Activated CD4-positive, alpha-beta T cell treated with anti-CD3 and anti-CD28 coated beads for 36 hours (primary cell): ENCODE measurements at regions not wholly inside any gene's neighbourhood (a gene's known extent, or its start where the extent isn't known, plus 50 kb on each side); places are given as distances from the start of the nearest gene placed in this dataset.
"Not testable (repeated sequence)": the region's sequence is repeated elsewhere in the genome, so short reads cannot be mapped to it uniquely, and the experiment has no call there.

Experiments used
- ATAC-seq: fragments of 200-7000 bp; cut with Tn5 transposase; one replicate; pipeline ENCODE4 v1.10.0; 2021; ENCODE audit warnings: mild to moderate bottlenecking, moderate library complexity
- CTCF ChIA-PET: fragments of 350-600 bp; sonication (Branson Sonifier 250); formaldehyde crosslinking; loops from one replicate; lab custom pipeline; 2021; ENCODE audit warnings: antibody characterized with exemption; lab: Charles Lee
- POLR2A ChIA-PET: fragments of 350-600 bp; sonication (Branson Sonifier 250); formaldehyde crosslinking; loops from one replicate; lab custom pipeline; 2021; ENCODE audit warnings: antibody characterized with exemption, inconsistent platforms; lab: Charles Lee
- DNase-seq: peaks from one replicate; pipeline ENCODE4 v3.0.0-alpha.2; 2020
- H3K27ac Mint-ChIP-seq: one replicate; pipeline ENCODE4 v1.8.0; 2021; ENCODE audit warnings: mixed read lengths
- H3K27me3 Mint-ChIP-seq: one replicate; pipeline ENCODE4 v1.8.0; 2021; ENCODE audit warnings: mixed read lengths
- H3K36me3 Mint-ChIP-seq: one replicate; pipeline ENCODE4 v1.8.0; 2021; ENCODE audit warnings: low read depth, mixed read lengths
- H3K4me1 Mint-ChIP-seq: one replicate; pipeline ENCODE4 v1.8.0; 2021; ENCODE audit warnings: mixed read lengths
- H3K4me3 Mint-ChIP-seq: one replicate; pipeline ENCODE4 v1.8.0; 2021; ENCODE audit warnings: mild to moderate bottlenecking, moderate library complexity, mixed read lengths
- H3K9me3 Mint-ChIP-seq: one replicate; pipeline ENCODE4 v1.8.0; 2021; ENCODE audit warnings: low read depth, mixed read lengths
- intact Hi-C, 2 experiments: fragments of 100-400 bp; cut with DNase I in 1 of 2; cut with micrococcal nuclease in 1 of 2; formaldehyde crosslinking; loops; one replicate each; pipeline versions ENCODE4 v1.14.2 to v1.15.1; 2022 to 2024; cut with DNase I, micrococcal nuclease

- Mint-ChIP-seq H3K36me3 (no peaks in the 10 kb centered on the region), H3K4me3 (no peak overlapping the region), H3K27ac (no peak overlapping the region), H3K4me1 (no peaks in the 10 kb centered on the region), H3K27me3 (peaks cover 2% of the 10 kb centered on the region), H3K9me3 (no peaks in the 10 kb centered on the region)
- intact Hi-C loops: no loop called here
- ATAC-seq (no peak), DNase-seq (no peak)
- ChIA-PET CTCF (no interaction called here), POLR2A (no interaction called here)
These were observed 108.2 kb upstream of the CTAGE1 start for GRCh38 chr18:22525883-22526282.

GRCh38 chr18:22528291-22528690, 110.6 kb upstream of the CTAGE1 start:
- Mint-ChIP-seq H3K36me3 (no peaks in the 10 kb centered on the region), H3K27ac (no peak overlapping the region), H3K9me3 (no peaks in the 10 kb centered on the region), H3K4me3 (no peak overlapping the region), H3K4me1 (no peaks in the 10 kb centered on the region), H3K27me3 (peaks cover 2% of the 10 kb centered on the region)
- POLR2A ChIA-PET: no interaction called here
- no peak for DNase-seq
- ATAC-seq: no peak
- intact Hi-C loops: no loop called here
- CTCF ChIA-PET: no interaction called here

GRCh38 chr18:22534706-22535105, 117.0 kb upstream of the CTAGE1 start:
- CTCF ChIA-PET, H3K36me3 Mint-ChIP-seq, POLR2A ChIA-PET, H3K27me3 Mint-ChIP-seq, H3K4me1 Mint-ChIP-seq, H3K4me3 Mint-ChIP-seq, DNase-seq, H3K9me3 Mint-ChIP-seq, intact Hi-C loops, H3K27ac Mint-ChIP-seq, ATAC-seq: not testable (repeated sequence)

- no peaks in the 10 kb centered on the region for H3K4me1 Mint-ChIP-seq
- no peak overlapping the region for H3K27ac Mint-ChIP-seq
- H3K9me3 Mint-ChIP-seq: no peaks in the 10 kb centered on the region
- DNase-seq (no peak), ATAC-seq (no peak)
- intact Hi-C loops: no loop called here
- no peaks in the 10 kb centered on the region for H3K27me3 Mint-ChIP-seq
- ChIA-PET CTCF (no interaction called here), POLR2A (no interaction called here)
- H3K4me3 Mint-ChIP-seq: no peak overlapping the region
- H3K36me3 Mint-ChIP-seq: no peaks in the 10 kb centered on the region
These were observed 118.8 kb upstream of the CTAGE1 start for GRCh38 chr18:22536558-22536957.

GRCh38 chr18:22538426-22538825, 120.7 kb upstream of the CTAGE1 start:
- H3K27me3 Mint-ChIP-seq: no peaks in the 10 kb centered on the region
- ChIA-PET CTCF (no interaction called here), POLR2A (no interaction called here)
- no peak for DNase-seq
- no peak for ATAC-seq
- H3K36me3 Mint-ChIP-seq: no peaks in the 10 kb centered on the region
- no peaks in the 10 kb centered on the region for H3K9me3 Mint-ChIP-seq
- no peaks in the 10 kb centered on the region for H3K4me1 Mint-ChIP-seq
- no peak overlapping the region for H3K4me3 Mint-ChIP-seq
- intact Hi-C loops: no loop called here
- no peak overlapping the region for H3K27ac Mint-ChIP-seq

- Mint-ChIP-seq H3K27ac (no peak overlapping the region), H3K27me3 (no peaks in the 10 kb centered on the region), H3K36me3 (no peaks in the 10 kb centered on the region), H3K4me3 (no peak overlapping the region), H3K9me3 (no peaks in the 10 kb centered on the region), H3K4me1 (no peaks in the 10 kb centered on the region)
- ATAC-seq: no peak
- CTCF ChIA-PET: interaction anchor here (0.5 kb wide), 1 partner anchor 532 kb away, joined by 3 read pairs; no protein-coding TSS in a partner anchor
- POLR2A ChIA-PET: no interaction called here
- DNase-seq: no peak
- intact Hi-C loops: no loop called here
These were observed 121.5 kb upstream of the CTAGE1 start for GRCh38 chr18:22539051-22539765.

- H3K36me3 Mint-ChIP-seq: no peaks in the 10 kb centered on the region
- ATAC-seq (no peak), DNase-seq (no peak)
- no peaks in the 10 kb centered on the region for H3K27me3 Mint-ChIP-seq
- no peak overlapping the region for H3K27ac Mint-ChIP-seq
- intact Hi-C loops: no loop called here
- H3K9me3 Mint-ChIP-seq: no peaks in the 10 kb centered on the region
- no peak overlapping the region for H3K4me3 Mint-ChIP-seq
- ChIA-PET CTCF (no interaction called here), POLR2A (no interaction called here)
- no peaks in the 10 kb centered on the region for H3K4me1 Mint-ChIP-seq
These were observed 123.5 kb upstream of the CTAGE1 start for GRCh38 chr18:22541232-22541631.

GRCh38 chr18:22542406-22542835, 124.7 kb upstream of the CTAGE1 start:
- ChIA-PET CTCF (interaction anchor here (0.6 kb wide), 1 partner anchor 1038 kb away, joined by 4 read pairs; no protein-coding TSS in a partner anchor), POLR2A (no interaction called here)
- no peaks in the 10 kb centered on the region for H3K36me3 Mint-ChIP-seq
- H3K4me1 Mint-ChIP-seq: no peaks in the 10 kb centered on the region
- H3K4me3 Mint-ChIP-seq: no peak overlapping the region
- H3K9me3 Mint-ChIP-seq: no peaks in the 10 kb centered on the region
- no peak overlapping the region for H3K27ac Mint-ChIP-seq
- no peak for ATAC-seq
- no peak for DNase-seq
- H3K27me3 Mint-ChIP-seq: no peaks in the 10 kb centered on the region
- intact Hi-C loops: no loop called here

- ATAC-seq (no peak), DNase-seq (no peak)
- Mint-ChIP-seq H3K36me3 (no peaks in the 10 kb centered on the region), H3K27ac (no peak overlapping the region), H3K4me1 (no peaks in the 10 kb centered on the region), H3K4me3 (no peak overlapping the region), H3K27me3 (no peaks in the 10 kb centered on the region), H3K9me3 (no peaks in the 10 kb centered on the region)
- intact Hi-C loops: no loop called here
- POLR2A ChIA-PET: no interaction called here
- CTCF ChIA-PET: no interaction called here
These were observed 126.1 kb upstream of the CTAGE1 start for GRCh38 chr18:22543769-22544168.

- ChIA-PET POLR2A (no interaction called here), CTCF (interaction anchor here (0.6 kb wide), 1 partner anchor 12 kb away, joined by 4 read pairs; no protein-coding TSS in a partner anchor)
- Mint-ChIP-seq H3K9me3 (no peaks in the 10 kb centered on the region), H3K4me1 (no peaks in the 10 kb centered on the region), H3K36me3 (no peaks in the 10 kb centered on the region), H3K27me3 (no peaks in the 10 kb centered on the region), H3K4me3 (no peak overlapping the region), H3K27ac (no peak overlapping the region)
- ATAC-seq: no peak
- DNase-seq: no peak
- intact Hi-C loops: no loop called here
These were observed 126.9 kb upstream of the CTAGE1 start for GRCh38 chr18:22544626-22545025.

GRCh38 chr18:22545066-22545760, 127.5 kb upstream of the CTAGE1 start:
- Mint-ChIP-seq H3K36me3 (no peaks in the 10 kb centered on the region), H3K4me3 (no peak overlapping the region), H3K27ac (no peak overlapping the region), H3K9me3 (no peaks in the 10 kb centered on the region), H3K27me3 (no peaks in the 10 kb centered on the region), H3K4me1 (no peaks in the 10 kb centered on the region)
- intact Hi-C loops: no loop called here
- ATAC-seq (no peak), DNase-seq (no peak)
- POLR2A ChIA-PET: no interaction called here
- CTCF ChIA-PET: interaction anchor here (0.6 to 0.9 kb wide), 2 partner anchors 12 to 84 kb away, joined by 4 to 5 read pairs; no protein-coding TSS in a partner anchor
